ENCODE measurements at regions not wholly inside any gene's neighbourhood (a gene's known extent, or its start where the extent isn't known, plus 50 kb on each side); places are given as distances from the start of the nearest gene placed in this dataset.
"Not testable (repeated sequence)": the region's sequence is repeated elsewhere in the genome, so short reads cannot be mapped to it uniquely, and the experiment has no call there.

GRCh38 chr3:70620956-70621355, 308.5 kb upstream of the MDFIC2 start:
- DNase-seq (no peak), ATAC-seq (ENCODE audit: insufficient read depth, low read depth) (no peak)
- Histone ChIP-seq H3K4me2 (ENCODE audit: insufficient read depth, low read length) (no peak overlapping the region), H3K79me2 (ENCODE audit: insufficient read depth, low read length) (no peaks in the 10 kb centered on the region), H3K9me3 (ENCODE audit: insufficient read depth, low read length, severe bottlenecking) (no peaks in the 10 kb centered on the region), H3K4me3 (ENCODE audit: low read depth in 1 of 2, low read length in 2 of 2) (no peak overlapping the region), H3K36me3 (ENCODE audit: insufficient read depth, low read length) (no peaks in the 10 kb centered on the region), H3K27me3 (ENCODE audit: insufficient read depth, low read length, poor library complexity) (peaks cover 3% of the 10 kb centered on the region), H3K27ac (ENCODE audit: low read length) (no peak overlapping the region), H2AFZ (ENCODE audit: low read depth, low read length) (no peak overlapping the region), H3K4me1 (ENCODE audit: insufficient read depth, low read length) (no peaks in the 10 kb centered on the region), H3K9ac (ENCODE audit: low read depth, low read length) (no peak overlapping the region), H4K20me1 (ENCODE audit: insufficient read depth, low read length) (no peaks in the 10 kb centered on the region)
- TF ChIP-seq CTCF (IDR thresholded peaks at IDR 0.05; ENCODE audit: borderline replicate concordance, extremely low read depth, low read length, poor library complexity, severe bottlenecking) (no peak), EZH2 (IDR thresholded peaks at IDR 0.05; ENCODE audit: borderline replicate concordance, low read depth, low read length, severe bottlenecking) (no peak)

GRCh38 chr3:70620367-70620766, 307.9 kb upstream of the MDFIC2 start:
- no peak overlapping the region for H3K4me3 ChIP-seq (ENCODE audit: low read depth in 1 of 2, low read length in 2 of 2)
- H2AFZ ChIP-seq (ENCODE audit: low read depth, low read length): no peak overlapping the region
- H4K20me1 ChIP-seq (ENCODE audit: insufficient read depth, low read length): no peaks in the 10 kb centered on the region
- no peaks in the 10 kb centered on the region for H3K9me3 ChIP-seq (ENCODE audit: insufficient read depth, low read length, severe bottlenecking)
- H3K9ac ChIP-seq (ENCODE audit: low read depth, low read length): no peak overlapping the region
- peaks cover 3% of the 10 kb centered on the region for H3K27me3 ChIP-seq (ENCODE audit: insufficient read depth, low read length, poor library complexity)
- H3K36me3 ChIP-seq (ENCODE audit: insufficient read depth, low read length): no peaks in the 10 kb centered on the region
- no peaks in the 10 kb centered on the region for H3K79me2 ChIP-seq (ENCODE audit: insufficient read depth, low read length)
- no peak overlapping the region for H3K4me2 ChIP-seq (ENCODE audit: insufficient read depth, low read length)
- DNase-seq: no peak
- ATAC-seq (ENCODE audit: insufficient read depth, low read depth): no peak
- TF ChIP-seq CTCF (IDR thresholded peaks at IDR 0.05; ENCODE audit: borderline replicate concordance, extremely low read depth, low read length, poor library complexity, severe bottlenecking) (no peak), EZH2 (IDR thresholded peaks at IDR 0.05; ENCODE audit: borderline replicate concordance, low read depth, low read length, severe bottlenecking) (no peak)
- no peaks in the 10 kb centered on the region for H3K4me1 ChIP-seq (ENCODE audit: insufficient read depth, low read length)
- H3K27ac ChIP-seq (ENCODE audit: low read length): no peak overlapping the region

GRCh38 chr3:70618151-70618550, 305.7 kb upstream of the MDFIC2 start:
- H2AFZ ChIP-seq (ENCODE audit: low read depth, low read length): no peak overlapping the region

GRCh38 chr3:70617349-70617748, 304.9 kb upstream of the MDFIC2 start:
- not testable (repeated sequence) for H3K27me3 ChIP-seq (ENCODE audit: insufficient read depth, low read length, poor library complexity); H3K9ac ChIP-seq (ENCODE audit: low read depth, low read length); DNase-seq; H2AFZ ChIP-seq (ENCODE audit: low read depth, low read length); H3K27ac ChIP-seq (ENCODE audit: low read length); H4K20me1 ChIP-seq (ENCODE audit: insufficient read depth, low read length); H3K4me3 ChIP-seq (ENCODE audit: low read depth in 1 of 2, low read length in 2 of 2); H3K36me3 ChIP-seq (ENCODE audit: insufficient read depth, low read length); H3K9me3 ChIP-seq (ENCODE audit: insufficient read depth, low read length, severe bottlenecking); ATAC-seq (ENCODE audit: insufficient read depth, low read depth); H3K79me2 ChIP-seq (ENCODE audit: insufficient read depth, low read length); H3K4me2 ChIP-seq (ENCODE audit: insufficient read depth, low read length); H3K4me1 ChIP-seq (ENCODE audit: insufficient read depth, low read length)

More at GRCh38 chr3:70618151-70618550, 305.7 kb upstream of the MDFIC2 start:
- TF ChIP-seq EZH2 (IDR thresholded peaks at IDR 0.05; ENCODE audit: borderline replicate concordance, low read depth, low read length, severe bottlenecking): no peak
- TF ChIP-seq CTCF (IDR thresholded peaks at IDR 0.05; ENCODE audit: borderline replicate concordance, extremely low read depth, low read length, poor library complexity, severe bottlenecking): no peak
- Histone ChIP-seq H3K4me3 (ENCODE audit: low read depth in 1 of 2, low read length in 2 of 2) (no peak overlapping the region), H3K27me3 (ENCODE audit: insufficient read depth, low read length, poor library complexity) (no peaks in the 10 kb centered on the region), H3K36me3 (ENCODE audit: insufficient read depth, low read length) (no peaks in the 10 kb centered on the region), H3K9me3 (ENCODE audit: insufficient read depth, low read length, severe bottlenecking) (no peaks in the 10 kb centered on the region), H3K4me1 (ENCODE audit: insufficient read depth, low read length) (no peaks in the 10 kb centered on the region), H4K20me1 (ENCODE audit: insufficient read depth, low read length) (no peaks in the 10 kb centered on the region), H3K9ac (ENCODE audit: low read depth, low read length) (no peak overlapping the region), H3K79me2 (ENCODE audit: insufficient read depth, low read length) (no peaks in the 10 kb centered on the region), H3K27ac (ENCODE audit: low read length) (no peak overlapping the region), H3K4me2 (ENCODE audit: insufficient read depth, low read length) (no peak overlapping the region)
- ATAC-seq (ENCODE audit: insufficient read depth, low read depth): no peak
- DNase-seq: no peak
